Brain microvascular endothelial cell (primary cell): ENCODE measurements at regions not wholly inside any gene's neighbourhood (a gene's known extent, or its start where the extent isn't known, plus 50 kb on each side); places are given as distances from the start of the nearest gene placed in this dataset.

Experiments
- DNase-seq: peaks from one replicate; pipeline ENCODE4 v3.0.0-alpha.2; 2020
- H3K27ac ChIP-seq: fragments of 250-450 bp; sonication (Bioruptor Pico); 2 replicates; pipeline ENCODE4 v1.5.1; 2020; ENCODE audit warnings: mild to moderate bottlenecking, moderate library complexity
- H3K27me3 ChIP-seq: fragments of 250-450 bp; sonication (Bioruptor Pico); replicated peaks from 2 replicates; pipeline ENCODE4 v1.5.1; 2020; ENCODE audit warnings: mild to moderate bottlenecking
- H3K36me3 ChIP-seq: fragments of 250-450 bp; sonication (Bioruptor Pico); replicated peaks from 2 replicates; pipeline ENCODE4 v1.5.1; 2020; ENCODE audit warnings: mild to moderate bottlenecking
- H3K4me3 ChIP-seq: 2 replicates; pipeline ENCODE4 v1.5.1; 2011; ENCODE audit warnings: low read depth, mild to moderate bottlenecking, control low read depth, low read length, moderate library complexity
- in situ Hi-C: cut with HindIII; loops from 2 replicates; pipeline ENCODE4 v1.10.0; 2017; ENCODE audit warnings: low sequenced_read_pairs, low pct_ligation_motif_present
- TF ChIP-seq, protein P1 (sequence below): IDR thresholded peaks from 2 replicates; pipeline ENCODE4 v1.5.1; 2011; ENCODE audit warnings: low read depth, mild to moderate bottlenecking, moderate library complexity, low read length, control low read depth, inconsistent platforms; ENCODE audit errors: missing control alignments

DNA sequence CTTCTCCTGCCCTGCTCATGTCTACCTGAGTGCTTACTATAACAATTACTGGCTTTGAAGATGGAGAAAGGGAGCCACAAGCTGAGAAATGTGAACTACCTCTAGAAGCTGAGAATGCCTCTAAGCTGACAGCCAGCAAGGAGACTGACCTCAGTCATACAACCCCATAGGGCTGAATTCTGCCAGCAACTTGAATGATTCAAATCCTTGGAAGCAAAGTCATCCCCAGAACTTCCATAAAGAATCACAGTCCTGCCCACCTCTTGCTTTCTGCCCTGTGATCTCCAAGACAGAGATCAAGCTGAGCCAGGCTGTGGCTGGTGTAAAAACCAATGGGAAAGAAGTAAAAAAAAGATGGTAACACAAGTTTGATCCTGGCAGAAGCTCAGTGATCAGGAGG is 288.2 kb upstream of the SPHKAP start:
- no peak for DNase-seq
- Histone ChIP-seq H3K4me3 (no peak overlapping the region), H3K36me3 (no peaks in the 10 kb centered on the region), H3K27ac (no peak overlapping the region), H3K27me3 (no peaks in the 10 kb centered on the region)
- TF ChIP-seq, protein P1, sequence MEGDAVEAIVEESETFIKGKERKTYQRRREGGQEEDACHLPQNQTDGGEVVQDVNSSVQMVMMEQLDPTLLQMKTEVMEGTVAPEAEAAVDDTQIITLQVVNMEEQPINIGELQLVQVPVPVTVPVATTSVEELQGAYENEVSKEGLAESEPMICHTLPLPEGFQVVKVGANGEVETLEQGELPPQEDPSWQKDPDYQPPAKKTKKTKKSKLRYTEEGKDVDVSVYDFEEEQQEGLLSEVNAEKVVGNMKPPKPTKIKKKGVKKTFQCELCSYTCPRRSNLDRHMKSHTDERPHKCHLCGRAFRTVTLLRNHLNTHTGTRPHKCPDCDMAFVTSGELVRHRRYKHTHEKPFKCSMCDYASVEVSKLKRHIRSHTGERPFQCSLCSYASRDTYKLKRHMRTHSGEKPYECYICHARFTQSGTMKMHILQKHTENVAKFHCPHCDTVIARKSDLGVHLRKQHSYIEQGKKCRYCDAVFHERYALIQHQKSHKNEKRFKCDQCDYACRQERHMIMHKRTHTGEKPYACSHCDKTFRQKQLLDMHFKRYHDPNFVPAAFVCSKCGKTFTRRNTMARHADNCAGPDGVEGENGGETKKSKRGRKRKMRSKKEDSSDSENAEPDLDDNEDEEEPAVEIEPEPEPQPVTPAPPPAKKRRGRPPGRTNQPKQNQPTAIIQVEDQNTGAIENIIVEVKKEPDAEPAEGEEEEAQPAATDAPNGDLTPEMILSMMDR, result no peak
- in situ Hi-C loops, result no loop called here

DNA sequence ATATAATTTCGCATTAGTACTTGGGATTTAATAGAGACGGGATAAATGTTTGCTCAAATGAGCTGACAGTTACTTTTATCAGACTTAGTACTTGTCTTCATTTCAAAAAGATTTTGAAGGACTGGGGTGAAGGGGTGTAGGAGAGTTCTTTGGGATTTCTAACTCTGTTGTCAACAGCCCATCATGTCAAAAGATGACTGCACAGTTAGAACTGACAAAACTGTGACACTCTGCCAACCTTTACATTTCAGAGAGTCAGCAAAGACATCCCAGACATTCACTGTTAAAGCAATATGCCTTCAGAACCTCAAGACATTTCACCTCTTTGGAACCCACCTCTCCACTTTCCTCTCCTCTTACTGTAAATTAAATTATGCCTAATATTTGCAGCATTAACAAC is 285.4 kb upstream of the SPHKAP start:
- TF ChIP-seq, protein P1, result no peak
- no peaks in the 10 kb centered on the region for H3K36me3 ChIP-seq
- in situ Hi-C loops, result no loop called here
- no peak overlapping the region for H3K4me3 ChIP-seq
- H3K27me3 ChIP-seq, result no peaks in the 10 kb centered on the region
- DNase-seq, result no peak
- H3K27ac ChIP-seq, result no peak overlapping the region

DNA sequence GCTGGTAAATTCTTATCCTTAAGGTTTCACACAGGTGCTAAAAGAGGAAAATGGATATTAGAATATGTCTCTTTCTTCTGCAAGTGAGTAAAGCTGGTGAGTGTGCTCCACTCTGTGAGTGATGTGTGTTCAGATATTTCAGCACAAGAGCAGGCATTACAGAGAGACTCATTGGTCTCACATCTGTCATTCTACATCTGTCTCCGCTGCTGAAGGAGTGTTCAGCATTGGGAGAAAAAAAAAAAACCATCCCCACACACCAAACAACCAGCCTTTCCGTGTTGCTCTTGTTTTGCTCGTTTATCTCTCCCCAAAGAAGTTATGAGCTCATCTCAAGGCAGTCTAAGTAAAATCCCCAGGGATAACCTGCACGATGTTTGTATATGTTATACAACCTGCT is 283.9 kb upstream of the SPHKAP start:
- no peaks in the 10 kb centered on the region for H3K36me3 ChIP-seq
- no peak overlapping the region for H3K27ac ChIP-seq
- in situ Hi-C loops, result no loop called here
- no peak overlapping the region for H3K4me3 ChIP-seq
- no peaks in the 10 kb centered on the region for H3K27me3 ChIP-seq
- TF ChIP-seq, protein P1, result no peak
- no peak for DNase-seq

DNA sequence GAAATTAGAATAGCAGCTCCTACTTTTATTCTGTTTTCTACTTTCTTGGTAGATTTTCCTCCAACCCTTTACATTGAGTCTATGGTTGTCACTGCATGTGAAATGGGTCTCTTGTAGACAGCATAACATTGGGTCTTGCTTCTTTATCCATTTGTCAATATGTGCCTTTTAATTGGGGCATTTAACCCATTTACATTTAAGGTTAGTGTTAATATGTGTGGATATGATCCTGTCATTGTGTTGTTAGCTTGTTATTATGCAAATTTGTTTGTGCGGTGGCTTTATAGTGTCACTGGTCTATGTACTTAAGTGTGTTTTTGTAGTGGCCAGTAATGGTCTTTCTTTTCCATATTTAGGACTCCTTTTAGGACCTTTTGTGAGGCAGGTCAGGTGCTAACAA is 276.9 kb upstream of the SPHKAP start:
- in situ Hi-C loops, result no loop called here
- TF ChIP-seq, protein P1, result no peak
- Histone ChIP-seq H3K27ac (no peak overlapping the region), H3K4me3 (no peak overlapping the region), H3K27me3 (no peaks in the 10 kb centered on the region), H3K36me3 (no peaks in the 10 kb centered on the region)
- DNase-seq, result no peak

DNA sequence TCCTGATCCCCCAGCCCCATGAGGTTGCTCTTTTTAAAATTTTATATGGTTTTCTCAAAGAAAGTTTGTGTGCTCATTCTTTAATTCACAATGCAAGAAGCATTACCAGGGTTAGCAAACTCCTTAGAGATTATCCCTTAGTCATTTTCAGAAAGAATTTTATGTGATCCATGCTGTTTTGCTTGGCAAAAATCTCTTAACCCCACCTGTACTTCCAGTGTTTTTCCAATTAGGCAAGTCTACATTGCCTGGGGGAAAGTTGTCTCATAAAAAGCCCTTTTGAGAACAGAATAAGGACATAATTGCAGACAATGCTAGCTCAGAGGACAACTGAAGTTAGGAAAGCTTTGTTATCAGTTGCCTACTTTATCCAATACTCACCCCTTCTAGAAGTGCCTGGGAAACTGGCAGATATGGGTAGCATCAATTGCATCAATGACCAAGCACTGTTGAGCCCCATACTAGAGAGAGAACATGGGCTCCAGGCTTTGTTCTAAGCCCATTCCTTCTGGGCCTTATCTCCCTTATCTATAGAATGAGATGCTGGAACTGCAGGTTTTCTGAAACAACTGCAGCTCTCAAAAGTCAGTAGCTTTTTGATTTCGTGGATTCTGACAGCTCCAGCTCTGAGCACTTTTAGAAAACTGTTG is 265.9 kb upstream of the SPHKAP start:
- in situ Hi-C loops, result no loop called here
- H3K27ac ChIP-seq, result no peak overlapping the region
- no peak overlapping the region for H3K4me3 ChIP-seq
- DNase-seq, result no peak
- no peaks in the 10 kb centered on the region for H3K36me3 ChIP-seq
- TF ChIP-seq, protein P1, result no peak
- no peaks in the 10 kb centered on the region for H3K27me3 ChIP-seq

DNA sequence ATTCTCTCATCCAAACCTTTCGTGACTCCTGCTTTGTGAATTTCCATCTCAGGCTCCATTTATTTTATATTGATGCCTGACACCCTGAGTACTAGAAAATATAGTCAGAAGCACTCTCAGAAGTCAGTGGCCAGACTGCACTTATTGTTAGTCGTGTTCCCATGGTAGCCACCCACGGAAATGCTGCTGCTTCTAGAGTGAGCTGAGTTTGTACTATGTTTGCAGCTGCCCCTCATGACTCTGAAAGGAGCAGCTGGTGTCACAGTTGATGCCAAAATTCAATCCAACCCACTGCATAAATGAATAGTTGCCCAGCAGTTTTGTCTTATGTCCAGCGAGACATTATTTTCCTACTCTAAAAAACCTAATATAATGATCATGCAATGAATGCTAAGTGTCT is 265.2 kb upstream of the SPHKAP start:
- no peaks in the 10 kb centered on the region for H3K27me3 ChIP-seq
- H3K36me3 ChIP-seq, result no peaks in the 10 kb centered on the region
- no peak overlapping the region for H3K4me3 ChIP-seq
- TF ChIP-seq, protein P1, result no peak
- in situ Hi-C loops, result no loop called here
- no peak overlapping the region for H3K27ac ChIP-seq
- DNase-seq, result peak; percentile 5
